GM19328 (cell line): ENCODE measurements at regions not wholly inside any gene's neighbourhood (a gene's known extent, or its start where the extent isn't known, plus 50 kb on each side); places are given as distances from the start of the nearest gene placed in this dataset.

Experiments used
- ATAC-seq: cut with Tn5 transposase; IDR thresholded peaks from one replicate; pipeline ENCODE4 v1.9.1; 2021; ENCODE audit warnings: mild to moderate bottlenecking, moderate library complexity; ENCODE audit not compliant: unreplicated experiment

GRCh38 chr5:125196481-125197111, 450.2 kb upstream of the ZNF608 start:
- no peak for ATAC-seq

GRCh38 chr5:125197321-125197720, 450.9 kb upstream of the ZNF608 start:
- no peak for ATAC-seq

- ATAC-seq = no peak
Measured at GRCh38 chr5:125198270-125198974, 452.0 kb upstream of the ZNF608 start.

GRCh38 chr5:125199373-125199772, 452.9 kb upstream of the ZNF608 start:
- ATAC-seq = no peak

- ATAC-seq = no peak
Measured at GRCh38 chr5:125199968-125200865, 453.8 kb upstream of the ZNF608 start.

GRCh38 chr5:125200866-125201373, 454.5 kb upstream of the ZNF608 start:
- no peak for ATAC-seq

- ATAC-seq = no peak
Measured at GRCh38 chr5:125201446-125202052, 455.1 kb upstream of the ZNF608 start.

GRCh38 chr5:125202353-125202752, 455.9 kb upstream of the ZNF608 start:
- ATAC-seq = no peak

GRCh38 chr5:125202871-125203438, 456.5 kb upstream of the ZNF608 start:
- ATAC-seq = no peak

- no peak for ATAC-seq
Measured at GRCh38 chr5:125203912-125204311, 457.5 kb upstream of the ZNF608 start.

- no peak for ATAC-seq
Measured at GRCh38 chr5:125205601-125206225, 459.3 kb upstream of the ZNF608 start.

GRCh38 chr5:125207856-125208255, 461.4 kb upstream of the ZNF608 start:
- no peak for ATAC-seq

- no peak for ATAC-seq
Measured at GRCh38 chr5:125209650-125210049, 463.2 kb upstream of the ZNF608 start.

- ATAC-seq = no peak
Measured at GRCh38 chr5:125210242-125210947, 464.0 kb upstream of the ZNF608 start.

GRCh38 chr5:125214080-125214479, 467.6 kb upstream of the ZNF608 start:
- no peak for ATAC-seq

GRCh38 chr5:125215593-125215992, 469.2 kb upstream of the ZNF608 start:
- no peak for ATAC-seq

GRCh38 chr5:125219710-125220109, 473.3 kb upstream of the ZNF608 start:
- no peak for ATAC-seq

- no peak for ATAC-seq
Measured at GRCh38 chr5:125220284-125220683, 473.8 kb upstream of the ZNF608 start.

- ATAC-seq = no peak
Measured at GRCh38 chr5:125222597-125223240, 476.3 kb upstream of the ZNF608 start.
